NOMO-1 treated with dmso at 0.1 percent for 144 hours (cell line): ENCODE measurements at regions not wholly inside any gene's neighbourhood (a gene's known extent, or its start where the extent isn't known, plus 50 kb on each side); places are given as distances from the start of the nearest gene placed in this dataset.
A peak's percentile ranks its signal among the peaks of the same experiment; 100 is the strongest.

Experiments used
- DNase-seq: peaks from one replicate; lab custom pipeline; 2025; ENCODE audit not compliant: unreplicated experiment; lab: John Stamatoyannopoulos, UW

DNA sequence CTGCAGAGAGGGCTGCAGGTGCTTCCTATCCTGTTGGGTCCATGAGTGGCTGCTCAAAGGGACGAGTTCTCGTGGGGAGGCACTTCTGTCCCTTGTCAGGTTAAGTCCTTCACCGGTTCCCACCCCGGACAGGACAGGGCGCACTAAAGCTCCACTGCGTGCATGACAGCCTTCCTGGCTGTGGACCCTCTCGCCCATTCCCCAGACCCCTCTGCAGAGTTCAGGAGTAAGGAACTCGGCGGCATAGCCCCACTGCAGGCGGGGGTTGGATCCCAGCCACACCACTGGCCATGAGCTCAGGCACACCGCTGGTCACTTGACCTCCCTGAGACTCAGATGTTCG is 147.5 kb upstream of the ID2 start:
- no peak for DNase-seq

DNA sequence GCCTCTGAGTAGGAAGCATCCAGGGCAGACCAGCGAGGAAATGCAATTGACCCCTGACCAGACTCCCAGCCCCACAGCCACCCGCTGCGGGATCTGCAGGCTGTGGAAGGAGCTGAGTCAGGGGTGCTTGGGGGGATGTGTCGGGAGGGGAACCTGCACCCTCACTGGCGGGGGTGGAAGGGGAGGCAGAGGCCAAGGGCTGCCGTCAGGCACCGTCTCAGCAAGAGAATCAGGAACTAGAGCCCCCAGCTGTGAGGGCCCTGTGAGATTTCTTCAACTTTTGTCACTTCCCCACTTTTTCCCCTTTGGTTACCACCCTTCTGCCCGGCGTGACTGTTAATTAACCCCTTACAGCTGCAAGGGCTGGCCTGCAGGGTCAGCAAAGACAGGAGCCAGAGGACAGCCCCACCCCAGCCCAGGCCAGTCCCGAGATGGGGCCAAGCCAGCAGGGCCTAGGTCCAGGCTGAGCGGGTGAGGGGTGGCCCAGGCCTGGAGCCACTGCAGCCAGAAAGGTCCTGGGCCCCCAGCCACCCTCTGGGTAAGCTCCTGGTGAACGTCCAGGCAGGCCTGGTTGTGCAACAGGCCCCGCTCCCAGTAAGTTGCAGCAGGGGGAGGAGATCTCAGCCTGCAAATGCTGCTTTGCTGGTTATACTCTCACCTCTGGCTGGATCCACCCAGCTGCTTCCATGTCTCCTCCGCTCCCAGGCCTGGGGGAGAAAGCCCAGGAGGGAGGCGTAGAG is 147.0 kb upstream of the ID2 start:
- DNase-seq = peak; percentile 95

DNA sequence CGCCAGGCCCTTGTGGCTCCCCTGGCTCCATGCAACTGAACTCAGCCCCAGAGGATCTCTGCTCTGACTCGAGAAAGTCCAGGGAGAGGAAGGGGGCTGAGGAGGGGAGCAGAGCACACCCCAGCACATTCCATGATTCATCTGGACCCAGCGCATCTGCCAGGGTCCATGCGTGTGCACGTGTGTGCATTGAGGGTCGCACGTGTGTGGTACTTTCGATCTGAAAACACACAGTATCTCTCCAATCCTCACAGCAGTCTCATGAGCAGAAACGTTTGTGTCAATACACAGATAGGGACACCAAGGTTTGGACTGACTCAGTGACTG is 146.4 kb upstream of the ID2 start:
- DNase-seq = no peak

DNA sequence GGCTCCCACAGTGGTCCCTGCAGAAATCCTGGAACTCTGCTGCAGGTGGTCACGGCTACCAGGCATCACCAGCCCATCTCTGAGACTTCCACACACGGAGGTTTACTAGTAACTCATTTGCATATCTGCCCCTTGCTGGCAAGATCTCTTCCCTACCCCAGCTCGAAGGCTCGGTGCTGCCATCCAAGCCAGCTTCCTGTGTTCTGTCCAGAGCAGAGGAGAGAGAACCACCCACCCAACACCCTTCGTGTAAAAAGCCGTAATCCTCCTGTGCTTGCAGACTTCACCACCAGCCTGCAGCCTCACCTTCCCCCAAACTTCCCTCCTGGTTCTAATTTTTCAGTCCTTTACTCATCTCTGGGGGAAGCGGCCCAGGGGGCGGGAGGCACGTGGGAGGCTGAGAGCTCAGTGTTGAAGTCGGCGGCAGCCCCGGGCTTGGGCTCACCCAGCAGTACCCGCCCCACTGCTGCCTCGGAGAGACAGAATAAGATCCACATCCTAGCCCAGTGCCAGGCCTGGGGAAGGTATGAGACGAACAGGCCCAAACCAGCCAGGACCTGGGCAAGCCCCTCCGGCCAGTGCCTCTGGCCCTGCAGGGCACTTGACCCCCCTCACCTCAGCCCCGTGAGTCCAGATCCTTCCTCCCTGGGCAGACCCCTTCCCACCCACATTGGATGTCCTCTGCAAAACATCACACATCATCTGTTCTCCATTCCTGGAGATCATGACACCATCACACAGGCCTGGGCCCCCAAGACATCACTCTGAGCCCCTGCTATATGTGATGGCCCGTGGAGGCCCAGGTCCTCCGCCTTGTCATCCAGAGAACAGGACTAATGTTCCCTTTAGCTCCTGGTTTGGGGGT is 145.8 kb upstream of the ID2 start:
- DNase-seq = no peak

DNA sequence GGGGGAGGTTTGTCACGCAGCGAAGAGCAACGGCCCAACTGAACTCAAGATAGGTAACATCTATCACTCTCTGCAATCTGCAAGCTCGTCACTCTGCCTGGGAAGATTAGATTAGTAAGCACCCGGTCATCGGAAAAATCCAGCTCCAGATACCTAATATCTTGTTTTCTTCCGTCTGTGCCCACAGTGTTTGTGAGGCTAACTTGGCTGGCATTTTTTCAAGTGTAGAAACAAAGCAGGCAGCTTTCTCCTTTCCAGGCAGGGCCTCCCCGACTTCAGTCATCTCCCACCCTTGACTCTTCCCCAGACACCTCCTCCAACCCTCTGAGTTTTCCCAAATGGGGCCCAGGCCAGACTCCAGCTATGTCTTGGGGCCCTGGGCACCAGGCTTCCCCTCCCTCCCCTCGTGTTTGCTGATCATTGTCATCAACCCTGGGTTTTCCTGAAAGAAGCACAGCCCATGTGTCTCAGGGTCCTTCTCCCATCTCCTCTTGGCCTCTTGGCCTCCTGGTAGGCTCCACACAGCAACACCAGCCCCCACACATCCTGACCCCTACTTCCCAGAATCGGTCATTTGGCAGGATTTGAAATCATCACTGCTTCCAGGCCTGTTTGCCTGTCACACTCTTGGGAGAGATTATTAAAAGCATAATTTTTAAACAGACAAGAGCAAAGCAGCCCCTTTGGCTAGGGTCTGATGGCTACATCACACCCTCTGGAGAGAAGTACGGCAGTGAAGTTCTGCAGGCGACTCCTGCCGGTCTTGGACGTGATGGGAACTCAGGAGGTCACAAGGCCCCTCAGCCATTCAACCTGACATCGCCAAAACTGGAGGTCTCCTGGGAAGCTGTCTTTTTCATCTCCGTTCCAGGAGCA is 144.9 kb upstream of the ID2 start:
- DNase-seq = no peak

DNA sequence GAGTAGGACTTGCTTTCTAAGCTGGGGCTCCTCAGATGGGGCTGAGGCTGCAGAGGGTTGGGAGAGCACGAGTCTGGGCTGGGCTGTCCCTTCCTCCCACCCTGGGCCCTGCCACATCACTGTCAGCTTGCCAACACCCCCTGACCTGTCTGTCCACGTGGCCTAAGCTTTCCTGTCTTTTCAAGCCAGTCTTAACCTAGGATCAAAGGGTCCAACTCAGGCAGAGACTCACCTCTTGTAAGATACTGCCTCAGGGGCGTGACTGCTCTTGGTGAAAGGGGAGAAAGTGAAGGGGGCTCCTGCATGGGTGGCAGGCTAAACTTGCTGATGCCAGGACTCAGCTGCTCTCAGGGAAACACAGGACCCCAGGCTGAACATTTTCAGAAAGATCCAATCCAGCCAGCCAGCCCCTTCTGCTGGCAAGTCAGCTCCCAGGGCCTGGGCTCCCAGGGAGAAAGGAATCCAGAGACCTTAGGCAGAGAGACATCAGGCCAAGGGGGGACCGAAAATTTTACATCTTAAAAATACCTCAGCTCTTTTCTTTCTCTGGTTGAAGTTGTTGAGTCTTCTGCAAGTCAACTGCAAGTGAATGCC is 144.2 kb upstream of the ID2 start:
- no peak for DNase-seq

DNA sequence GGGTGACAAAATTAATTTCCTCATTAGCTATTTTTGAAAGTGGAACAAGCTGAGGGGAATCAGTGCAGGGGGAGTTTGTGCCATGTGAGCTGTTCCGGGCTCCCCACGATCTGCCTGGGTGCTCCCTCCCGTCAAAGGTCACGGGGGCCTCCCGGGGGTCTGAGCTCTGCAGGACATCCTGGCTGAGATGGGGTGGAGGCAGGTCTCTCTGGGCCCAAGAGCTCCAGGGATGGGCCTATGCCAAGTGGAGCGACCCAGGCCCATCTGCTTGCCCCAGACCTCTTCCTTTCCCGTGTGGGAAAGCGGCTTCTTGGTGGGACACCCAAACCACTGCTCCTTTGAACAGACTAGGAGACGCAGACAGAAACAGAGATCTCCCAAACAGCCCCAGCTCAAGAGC is 143.3 kb upstream of the ID2 start:
- no peak for DNase-seq

DNA sequence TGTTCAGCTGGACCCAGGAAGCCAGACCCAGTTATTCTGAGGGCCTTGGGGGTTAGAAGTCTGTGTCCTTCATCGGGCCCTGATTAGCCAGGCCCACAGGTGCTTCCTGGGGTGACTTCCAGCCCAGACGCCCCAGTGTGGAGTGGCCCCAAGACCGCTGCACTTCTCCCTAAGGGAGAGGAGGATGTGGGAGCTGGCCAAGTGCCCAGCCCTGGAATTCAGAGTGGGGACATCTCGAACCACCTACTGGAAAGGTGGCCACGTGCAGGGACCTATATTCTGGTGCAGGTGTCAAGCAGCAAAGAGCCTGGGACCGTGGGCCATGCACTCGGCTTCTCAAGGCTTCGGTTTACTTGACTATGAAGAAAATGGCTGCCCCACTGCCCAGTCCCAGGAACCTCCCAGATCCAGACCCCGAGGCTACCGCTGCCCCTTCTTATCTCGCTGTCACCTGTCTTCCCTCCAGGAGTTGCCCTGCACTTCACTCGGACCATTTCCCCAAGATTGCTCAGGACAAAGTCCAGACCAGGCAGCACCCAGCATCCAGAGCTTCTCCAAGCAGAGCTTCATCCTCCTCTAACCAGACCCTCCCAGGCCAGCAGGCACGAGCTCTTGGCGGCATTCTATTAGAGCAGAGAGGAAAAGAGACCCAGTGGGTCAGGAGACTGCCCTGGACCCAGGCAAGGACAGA is 142.8 kb upstream of the ID2 start:
- DNase-seq = no peak

DNA sequence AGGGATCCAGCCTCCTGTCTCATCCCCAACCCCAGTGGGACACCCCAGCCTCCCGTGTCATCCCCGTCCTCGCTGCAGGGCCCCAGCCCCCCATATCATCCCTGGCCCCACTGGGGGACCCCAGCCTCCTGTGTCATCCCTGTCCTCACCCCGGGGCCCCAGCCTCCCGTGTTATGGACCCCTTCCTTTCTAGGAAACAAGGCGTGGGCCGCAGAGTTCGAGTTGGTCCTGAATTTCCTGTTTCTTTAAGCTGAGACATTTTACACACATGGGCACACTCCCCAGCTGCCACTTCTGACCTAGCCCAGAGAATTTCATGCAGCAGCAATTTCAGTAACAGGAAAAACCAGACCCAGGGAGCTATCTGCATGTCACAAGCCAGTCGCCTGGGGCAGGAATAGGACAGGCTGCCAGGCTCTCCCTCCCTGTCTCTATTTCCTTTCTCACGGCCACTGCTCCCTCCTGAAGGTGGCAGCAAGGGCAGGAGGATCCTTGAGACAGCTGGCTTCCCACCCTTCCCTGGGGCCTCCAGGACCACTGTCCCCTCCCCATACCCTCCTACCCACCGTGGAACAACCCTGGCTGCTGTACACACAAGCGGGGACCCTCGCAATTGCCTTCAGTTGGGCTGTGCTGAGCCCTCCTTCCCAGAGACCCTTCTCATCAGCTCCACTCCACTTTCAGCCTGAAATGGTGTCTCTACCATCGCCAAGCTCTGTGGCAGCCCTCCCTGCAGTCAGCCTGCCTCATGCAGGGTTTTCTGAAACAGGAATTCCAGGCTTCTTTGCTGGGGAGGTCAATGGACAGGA is 141.9 kb upstream of the ID2 start:
- no peak for DNase-seq

DNA sequence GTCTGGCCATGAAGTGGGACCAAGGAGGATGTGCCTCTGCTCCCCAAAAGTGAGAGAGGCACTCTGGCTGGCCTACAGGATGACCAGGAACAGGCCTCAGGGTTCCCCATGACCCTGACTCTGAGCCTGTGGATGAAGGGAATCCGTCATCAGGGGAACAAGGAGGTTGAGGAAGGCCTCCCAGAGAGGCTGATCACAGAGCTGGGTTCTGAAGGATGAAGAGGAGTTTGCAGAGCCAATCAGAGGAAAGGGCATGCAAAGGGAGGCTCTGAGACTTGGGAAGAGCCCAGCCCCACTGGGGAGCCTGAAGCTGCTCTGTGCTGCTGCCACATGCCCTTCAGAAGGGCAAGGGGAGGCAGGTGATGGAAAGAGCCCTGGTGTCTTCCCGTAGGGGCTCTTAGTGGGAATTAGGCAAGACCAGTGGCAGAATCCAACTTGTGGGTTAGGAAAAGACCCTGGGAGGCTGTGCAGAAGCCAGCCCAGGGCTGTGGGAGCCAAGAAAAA is 141.3 kb upstream of the ID2 start:
- no peak for DNase-seq

DNA sequence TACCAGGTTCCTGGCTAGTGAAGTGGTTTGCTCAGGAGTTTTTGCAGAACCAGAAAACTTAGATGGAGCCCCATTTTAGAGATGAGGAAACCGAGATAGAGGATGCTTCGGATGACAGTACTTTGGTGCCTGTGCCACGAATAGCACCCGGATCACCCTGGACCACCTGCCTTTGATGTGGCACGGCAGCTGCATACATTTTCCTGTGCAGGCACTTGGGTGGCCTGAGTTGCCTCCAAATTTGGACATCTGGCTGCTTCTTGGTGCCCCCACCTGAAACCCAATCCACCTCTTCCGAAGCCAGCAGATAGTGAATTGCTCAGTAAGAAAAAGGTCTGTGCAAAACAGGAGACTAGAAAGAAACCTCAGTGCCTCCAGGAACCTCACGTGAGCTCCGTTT is 140.6 kb upstream of the ID2 start:
- DNase-seq = no peak

DNA sequence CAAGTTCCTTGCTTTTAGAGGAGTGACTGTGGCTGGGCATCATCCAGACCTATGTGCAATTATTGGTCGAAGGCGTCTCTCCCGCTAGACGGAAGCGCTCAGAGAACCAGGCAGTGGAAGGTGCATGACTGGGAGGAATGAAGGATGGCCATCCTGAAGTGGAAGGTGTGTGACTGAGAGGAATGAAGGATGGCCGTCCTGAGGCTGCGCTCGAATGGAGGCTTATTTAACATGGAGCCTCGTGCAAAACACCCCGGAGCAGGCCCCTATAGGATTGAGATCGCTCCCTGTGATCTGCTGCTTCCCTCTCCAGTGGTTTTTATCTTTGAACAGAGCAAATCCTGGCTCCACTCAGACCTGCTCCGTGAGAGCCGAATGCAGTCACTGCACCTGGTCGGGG is 140.2 kb upstream of the ID2 start:
- DNase-seq = no peak

DNA sequence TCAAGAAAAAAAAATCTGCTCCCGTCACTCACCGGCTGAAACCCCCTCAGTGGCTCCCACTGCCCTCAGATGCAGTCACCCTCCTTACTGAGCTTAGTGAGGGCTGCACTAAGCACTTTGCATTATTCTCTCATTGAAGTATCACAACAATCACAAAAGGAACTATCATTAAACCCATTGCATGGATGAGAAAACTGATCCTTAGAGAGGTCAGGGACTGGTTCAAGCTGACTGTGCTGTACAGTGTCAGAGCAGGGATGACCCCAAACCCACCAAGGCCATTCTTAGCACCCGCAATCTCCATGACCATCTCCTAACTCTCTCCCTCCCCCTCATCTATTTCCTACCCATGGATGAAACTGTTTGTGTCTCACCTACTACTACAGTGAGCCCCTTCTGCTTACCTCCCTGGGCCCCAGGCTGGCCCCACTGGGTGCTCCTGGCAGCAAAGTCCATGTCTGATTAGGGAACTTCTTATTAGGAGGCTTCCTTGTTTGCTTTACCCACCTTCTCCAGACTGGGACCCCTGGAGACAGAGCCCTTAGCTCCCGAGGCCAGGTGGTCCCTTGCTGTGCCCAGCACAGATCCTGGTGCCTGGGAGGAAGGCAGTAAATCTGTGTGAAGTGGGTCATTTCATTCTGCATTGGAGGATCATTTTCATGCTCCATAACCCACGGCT is 139.3 kb upstream of the ID2 start:
- DNase-seq = no peak

DNA sequence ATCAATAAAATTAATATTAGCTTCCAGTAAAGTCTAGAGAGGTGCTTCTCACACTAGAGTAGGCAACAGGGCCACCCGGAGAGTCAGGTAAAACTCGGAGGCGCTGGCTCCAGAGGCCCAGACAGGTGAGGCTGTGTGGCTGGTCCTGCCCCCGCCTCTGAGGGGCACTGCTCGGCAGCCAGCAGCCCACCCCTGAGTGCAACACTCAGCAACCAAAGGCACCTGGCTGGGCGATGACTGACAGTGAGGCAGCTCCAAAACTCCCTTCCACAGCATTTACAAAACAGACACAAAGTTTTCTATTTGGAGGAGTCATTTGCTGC is 138.8 kb upstream of the ID2 start:
- no peak for DNase-seq

DNA sequence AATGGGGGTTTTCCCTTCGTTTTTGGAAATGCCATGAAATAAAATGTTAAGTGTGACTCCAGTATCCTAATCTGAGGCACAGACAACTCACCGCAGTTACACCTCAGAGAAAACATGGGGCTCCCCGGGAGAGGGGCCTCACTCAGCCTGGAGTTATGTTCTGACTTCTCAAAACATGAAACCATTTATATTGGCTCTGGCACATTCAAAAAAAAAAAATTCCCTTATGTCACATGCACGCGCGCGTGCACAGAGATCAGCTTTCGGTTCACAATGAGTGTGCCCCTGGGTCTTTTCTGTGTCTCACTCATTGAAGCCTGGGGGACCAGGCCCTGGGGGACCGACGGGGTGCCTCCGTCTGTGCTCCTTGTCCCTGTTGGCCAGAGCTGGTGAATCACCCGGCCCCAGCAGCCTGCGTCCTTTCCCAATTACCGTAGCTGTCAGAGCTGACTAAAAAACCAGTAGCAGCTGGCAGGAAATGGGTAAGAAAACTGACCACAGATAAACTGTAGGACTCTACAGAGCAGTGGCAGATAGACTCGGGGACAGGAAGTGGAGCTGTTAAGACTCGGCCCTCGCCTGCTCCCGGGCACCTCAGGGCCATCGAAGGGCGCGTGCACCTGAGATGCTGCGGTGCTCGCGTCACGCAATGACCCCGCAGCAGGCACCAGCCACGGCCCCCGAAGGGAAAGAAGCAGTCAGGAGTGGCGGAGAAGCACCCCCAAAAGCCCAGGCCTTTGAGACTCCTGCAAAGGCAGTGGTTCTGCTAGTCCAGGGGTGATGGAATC is 138.3 kb upstream of the ID2 start:
- DNase-seq = peak; percentile 95

DNA sequence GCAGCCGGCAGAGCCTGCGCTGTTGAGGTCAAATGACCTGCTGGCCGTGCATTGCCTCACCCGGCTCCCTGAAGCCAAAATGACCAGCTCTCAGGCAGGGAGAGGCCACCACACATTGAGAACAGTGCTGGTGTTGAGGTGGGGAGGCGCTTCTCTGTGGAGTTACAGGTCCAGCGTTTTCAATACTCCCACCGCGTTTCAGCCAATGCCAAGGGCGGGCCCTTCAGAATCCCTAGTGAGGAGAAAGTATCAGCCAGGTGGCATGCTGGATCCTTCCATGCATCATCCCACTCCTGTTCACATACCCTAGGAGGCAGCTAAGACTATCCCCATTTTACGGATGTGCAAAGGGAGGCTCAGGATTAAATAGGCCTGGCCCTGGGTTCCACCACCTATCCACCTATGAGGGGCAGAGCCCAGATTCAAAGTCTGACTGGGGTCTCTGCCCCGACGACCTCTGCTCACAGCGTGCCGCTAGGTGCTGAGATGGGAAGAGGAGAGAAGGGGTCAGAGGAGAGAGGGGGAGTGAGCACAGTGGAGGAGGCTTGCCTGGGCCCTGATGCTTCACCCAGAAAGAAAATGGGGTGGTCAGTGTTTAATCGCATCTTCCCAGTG is 137.6 kb upstream of the ID2 start:
- DNase-seq = no peak

DNA sequence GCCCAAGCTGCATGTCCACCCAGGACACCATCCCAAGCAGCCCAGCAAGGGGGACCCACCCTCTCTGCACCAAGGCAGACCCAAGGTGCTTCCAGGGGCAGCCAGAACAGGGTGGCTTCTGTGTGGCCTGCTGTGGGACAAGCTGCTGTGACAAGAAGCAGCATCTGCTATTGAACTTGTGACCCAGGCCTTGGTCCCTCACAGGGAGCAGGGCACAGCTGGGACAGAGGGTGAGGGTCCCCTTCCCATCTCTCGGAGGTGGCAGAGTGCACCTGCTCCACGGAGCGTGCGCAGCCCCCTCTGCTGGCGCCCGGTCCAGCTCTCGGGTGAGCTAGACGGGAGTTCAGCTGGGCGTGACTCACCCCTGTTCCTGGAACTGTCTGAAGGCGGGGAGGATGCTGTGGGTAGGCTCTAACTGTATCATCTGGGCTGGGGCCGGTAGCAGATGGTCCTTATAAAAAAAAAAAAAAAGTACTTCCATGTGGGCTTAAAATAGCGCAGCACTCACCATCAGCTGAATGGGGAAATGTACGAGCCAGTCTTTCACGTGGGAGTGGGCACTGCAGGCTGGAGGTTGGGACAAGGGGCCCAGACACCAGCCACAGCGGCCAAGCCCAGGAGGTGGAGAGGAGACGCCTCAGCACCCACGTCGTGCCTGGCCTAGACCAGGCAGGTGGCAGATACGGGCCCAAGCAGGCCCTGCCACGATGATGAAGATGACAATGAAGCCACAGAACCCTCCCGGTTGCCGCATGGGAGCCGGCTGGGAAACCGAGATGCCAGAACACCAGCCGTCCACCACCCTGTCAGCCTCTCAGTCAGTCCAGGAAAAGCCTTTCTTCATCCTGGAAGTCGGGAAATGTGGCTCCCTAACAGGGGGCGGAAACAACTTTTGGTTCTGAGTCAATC is 136.8 kb upstream of the ID2 start:
- peak; percentile 96 for DNase-seq
